ENCODE measurements at regions not wholly inside any gene's neighbourhood (a gene's known extent, or its start where the extent isn't known, plus 50 kb on each side); places are given as distances from the start of the nearest gene placed in this dataset.

- Histone ChIP-seq H3K4me3 (no peak overlapping the region), H3K4me1 (ENCODE audit: insufficient read depth) (no peaks in the 10 kb centered on the region), H3K27ac (no peak overlapping the region), H3K9me3 (no peaks in the 10 kb centered on the region), H3K36me3 (no peaks in the 10 kb centered on the region), H3K27me3 (no peaks in the 10 kb centered on the region)
- intact Hi-C loops (cut with DNase I): no loop called here
- no peak for DNase-seq
- 53 to 79% (median 64%) methylated on average over 1 of the region's 1 CpG for WGBS, 3 donors
- TF ChIP-seq POLR2A (IDR thresholded peaks at IDR 0.05) (no peak), CTCF (IDR thresholded peaks at IDR 0.05) (no peak), EP300 (IDR thresholded peaks at IDR 0.05) (no peak)
These were observed 141.0 kb upstream of the G2E3 start for GRCh38 chr14:30417999-30418398.

GRCh38 chr14:30419037-30419436 is 139.9 kb upstream of the G2E3 start:
- no peaks in the 10 kb centered on the region for H3K4me1 ChIP-seq (ENCODE audit: insufficient read depth)
- no peaks in the 10 kb centered on the region for H3K27me3 ChIP-seq
- H3K9me3 ChIP-seq: no peaks in the 10 kb centered on the region
- H3K27ac ChIP-seq: no peak overlapping the region
- intact Hi-C loops (cut with DNase I): no loop called here
- no peak for DNase-seq
- H3K36me3 ChIP-seq: no peaks in the 10 kb centered on the region
- TF ChIP-seq CTCF (IDR thresholded peaks at IDR 0.05): no peak
- no peak for TF ChIP-seq EP300 (IDR thresholded peaks at IDR 0.05)
- TF ChIP-seq POLR2A (IDR thresholded peaks at IDR 0.05): no peak
- H3K4me3 ChIP-seq: no peak overlapping the region

GRCh38 chr14:30420515-30420914 is 138.4 kb upstream of the G2E3 start:
- no peak for DNase-seq
- H3K27me3 ChIP-seq: no peaks in the 10 kb centered on the region
- no peaks in the 10 kb centered on the region for H3K36me3 ChIP-seq
- intact Hi-C loops (cut with DNase I): no loop called here
- no peak for TF ChIP-seq EP300 (IDR thresholded peaks at IDR 0.05)
- no peak for TF ChIP-seq POLR2A (IDR thresholded peaks at IDR 0.05)
- TF ChIP-seq CTCF (IDR thresholded peaks at IDR 0.05): no peak
- H3K27ac ChIP-seq: no peak overlapping the region
- no peaks in the 10 kb centered on the region for H3K9me3 ChIP-seq
- no peaks in the 10 kb centered on the region for H3K4me1 ChIP-seq (ENCODE audit: insufficient read depth)
- 0 to 34% (median 14%) methylated on average over 1 of the region's 1 CpG for WGBS, 3 donors
- no peak overlapping the region for H3K4me3 ChIP-seq

GRCh38 chr14:30426463-30426862 is 132.5 kb upstream of the G2E3 start:
- no peak overlapping the region for H3K27ac ChIP-seq
- no peaks in the 10 kb centered on the region for H3K4me1 ChIP-seq (ENCODE audit: insufficient read depth)
- H3K27me3 ChIP-seq: no peaks in the 10 kb centered on the region
- intact Hi-C loops (cut with DNase I): no loop called here
- H3K4me3 ChIP-seq: no peak overlapping the region
- DNase-seq: no peak
- no peaks in the 10 kb centered on the region for H3K9me3 ChIP-seq
- no peak for TF ChIP-seq CTCF (IDR thresholded peaks at IDR 0.05)
- no peak for TF ChIP-seq POLR2A (IDR thresholded peaks at IDR 0.05)
- TF ChIP-seq EP300 (IDR thresholded peaks at IDR 0.05): no peak
- H3K36me3 ChIP-seq: no peaks in the 10 kb centered on the region
- 62 to 74% (median 65%) methylated on average over 1 of the region's 1 CpG for WGBS, 3 donors

GRCh38 chr14:30427401-30427800 is 131.6 kb upstream of the G2E3 start:
- Histone ChIP-seq H3K9me3 (no peaks in the 10 kb centered on the region), H3K27ac (no peak overlapping the region), H3K4me3 (no peak overlapping the region), H3K36me3 (no peaks in the 10 kb centered on the region), H3K27me3 (no peaks in the 10 kb centered on the region), H3K4me1 (ENCODE audit: insufficient read depth) (no peaks in the 10 kb centered on the region)
- no peak for DNase-seq
- intact Hi-C loops (cut with DNase I): no loop called here
- TF ChIP-seq CTCF (IDR thresholded peaks at IDR 0.05): no peak
- TF ChIP-seq EP300 (IDR thresholded peaks at IDR 0.05): no peak
- no peak for TF ChIP-seq POLR2A (IDR thresholded peaks at IDR 0.05)
- 79 to 82% (median 80%) methylated on average over 2 of the region's 2 CpGs for WGBS, 3 donors

Measured in ovary (tissue), 7 donors.